ENCODE measurements at regions not wholly inside any gene's neighbourhood (a gene's known extent, or its start where the extent isn't known, plus 50 kb on each side); places are given as distances from the start of the nearest gene placed in this dataset.

DNA sequence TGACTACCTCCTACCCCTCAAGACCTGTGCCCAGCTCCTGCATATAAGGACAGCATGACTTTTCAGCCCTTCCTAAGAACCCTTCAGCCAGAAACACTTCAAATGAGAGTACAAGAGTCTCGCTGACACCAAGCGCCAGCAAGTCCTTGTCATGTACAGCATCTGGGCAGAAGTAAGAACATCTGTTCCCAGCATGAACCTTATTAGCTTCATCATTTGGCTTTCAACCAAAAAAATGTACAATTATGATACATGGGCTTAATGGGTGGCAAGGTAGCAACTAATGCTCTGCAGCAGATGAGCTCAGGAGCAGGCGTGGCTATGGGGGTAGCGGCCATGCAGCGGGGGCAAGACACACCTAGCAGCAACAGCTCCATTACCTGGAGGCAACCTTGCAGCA, 487.6 kb downstream of the COG6 start (continued):
- TF ChIP-seq ZNF311 (tag by site-specific recombination; IDR thresholded peaks at IDR 0.05; ENCODE audit: borderline replicate concordance): no peak
- TF ChIP-seq ZFP37 (tag by site-specific recombination; IDR thresholded peaks at IDR 0.05): no peak

DNA sequence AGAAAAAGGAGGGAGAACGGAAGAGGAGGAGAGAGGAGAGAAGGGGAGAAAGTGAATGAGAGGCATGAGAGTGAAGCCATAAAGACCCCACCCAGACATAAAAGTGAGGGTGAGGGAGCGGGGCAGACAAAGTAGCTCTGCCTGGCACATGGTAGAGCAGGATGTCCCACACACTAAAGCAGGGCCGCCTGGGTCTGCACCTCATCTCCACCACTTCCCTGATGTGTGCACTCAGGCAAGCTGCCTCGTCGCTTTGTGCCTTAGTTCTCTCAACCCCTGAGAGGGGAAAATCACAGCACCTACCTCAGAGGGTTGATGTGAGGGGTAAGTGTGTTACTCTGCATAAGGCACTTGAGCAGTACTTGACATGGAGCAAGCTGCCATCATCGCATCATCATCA, 488.1 kb downstream of the COG6 start:
- TF ChIP-seq PRDM1 (tag by site-specific recombination; IDR thresholded peaks at IDR 0.05) (peak; percentile 81), ZNF132 (tag by site-specific recombination; IDR thresholded peaks at IDR 0.05; ENCODE audit: borderline replicate concordance) (no peak)
- ChIA-PET POLR2A (no interaction called here), CTCF (no interaction called here)
- Histone ChIP-seq H3K36me3 (ENCODE audit: control insufficient read depth in 2 of 2, insufficient read depth in 1 of 2, low read length in 2 of 2) (no peaks in the 10 kb centered on the region), H3K4me3 (ENCODE audit: low read depth, low read length) (no peak overlapping the region), H3K4me1 (ENCODE audit: control insufficient read depth, insufficient read depth, low read length) (no peaks in the 10 kb centered on the region), H3K9me3 (ENCODE audit: control insufficient read depth, insufficient read depth, low read depth, low read length) (no peaks in the 10 kb centered on the region), H3K27ac (ENCODE audit: extremely low read depth, low read depth, low read length) (no peak overlapping the region)

DNA sequence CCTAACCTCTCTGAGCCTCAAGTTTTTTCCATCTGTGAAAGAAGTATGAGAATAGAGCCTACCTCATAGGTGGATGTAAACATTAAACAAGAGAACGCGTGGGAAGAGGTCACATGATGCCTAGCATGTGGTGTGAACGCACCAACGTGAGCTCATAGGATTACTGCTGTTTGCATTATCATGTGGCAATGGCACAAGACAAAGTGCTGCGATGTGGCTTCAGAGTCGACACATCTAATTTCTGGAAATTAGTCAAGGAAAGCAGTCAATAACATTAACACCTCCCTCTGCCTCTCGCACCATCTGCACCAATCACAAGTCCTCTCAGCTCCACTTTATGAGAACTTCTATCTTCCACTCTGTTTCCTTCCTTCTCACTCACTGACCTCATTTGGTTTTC, 489.7 kb downstream of the COG6 start:
- H3K4me1 ChIP-seq (ENCODE audit: control insufficient read depth, insufficient read depth, low read length): no peaks in the 10 kb centered on the region
- H3K4me3 ChIP-seq (ENCODE audit: low read depth, low read length): no peak overlapping the region
- no peak for TF ChIP-seq ZBTB20 (tag by site-specific recombination; IDR thresholded peaks at IDR 0.05)
- no peak for TF ChIP-seq KLF1 (tag by site-specific recombination; IDR thresholded peaks at IDR 0.05)
- no peak for TF ChIP-seq ZNF175 (tag by site-specific recombination; IDR thresholded peaks at IDR 0.05)
- TF ChIP-seq ZNF600 (tag by site-specific recombination; IDR thresholded peaks at IDR 0.05): no peak
- TF ChIP-seq, protein P1, sequence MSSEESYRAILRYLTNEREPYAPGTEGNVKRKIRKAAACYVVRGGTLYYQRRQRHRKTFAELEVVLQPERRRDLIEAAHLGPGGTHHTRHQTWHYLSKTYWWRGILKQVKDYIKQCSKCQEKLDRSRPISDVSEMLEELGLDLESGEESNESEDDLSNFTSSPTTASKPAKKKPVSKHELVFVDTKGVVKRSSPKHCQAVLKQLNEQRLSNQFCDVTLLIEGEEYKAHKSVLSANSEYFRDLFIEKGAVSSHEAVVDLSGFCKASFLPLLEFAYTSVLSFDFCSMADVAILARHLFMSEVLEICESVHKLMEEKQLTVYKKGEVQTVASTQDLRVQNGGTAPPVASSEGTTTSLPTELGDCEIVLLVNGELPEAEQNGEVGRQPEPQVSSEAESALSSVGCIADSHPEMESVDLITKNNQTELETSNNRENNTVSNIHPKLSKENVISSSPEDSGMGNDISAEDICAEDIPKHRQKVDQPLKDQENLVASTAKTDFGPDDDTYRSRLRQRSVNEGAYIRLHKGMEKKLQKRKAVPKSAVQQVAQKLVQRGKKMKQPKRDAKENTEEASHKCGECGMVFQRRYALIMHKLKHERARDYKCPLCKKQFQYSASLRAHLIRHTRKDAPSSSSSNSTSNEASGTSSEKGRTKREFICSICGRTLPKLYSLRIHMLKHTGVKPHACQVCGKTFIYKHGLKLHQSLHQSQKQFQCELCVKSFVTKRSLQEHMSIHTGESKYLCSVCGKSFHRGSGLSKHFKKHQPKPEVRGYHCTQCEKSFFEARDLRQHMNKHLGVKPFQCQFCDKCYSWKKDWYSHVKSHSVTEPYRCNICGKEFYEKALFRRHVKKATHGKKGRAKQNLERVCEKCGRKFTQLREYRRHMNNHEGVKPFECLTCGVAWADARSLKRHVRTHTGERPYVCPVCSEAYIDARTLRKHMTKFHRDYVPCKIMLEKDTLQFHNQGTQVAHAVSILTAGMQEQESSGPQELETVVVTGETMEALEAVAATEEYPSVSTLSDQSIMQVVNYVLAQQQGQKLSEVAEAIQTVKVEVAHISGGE (tag by site-specific recombination; conservative IDR thresholded peaks at IDR 0.05; ENCODE audit: low read depth): no peak
- no peak for TF ChIP-seq ZNF510 (tag by site-specific recombination; IDR thresholded peaks at IDR 0.05; ENCODE audit: insufficient replicate concordance)
- no peak for TF ChIP-seq ZFP3 (tag by site-specific recombination; IDR thresholded peaks at IDR 0.05; ENCODE audit: low read depth)
- TF ChIP-seq, protein P2, sequence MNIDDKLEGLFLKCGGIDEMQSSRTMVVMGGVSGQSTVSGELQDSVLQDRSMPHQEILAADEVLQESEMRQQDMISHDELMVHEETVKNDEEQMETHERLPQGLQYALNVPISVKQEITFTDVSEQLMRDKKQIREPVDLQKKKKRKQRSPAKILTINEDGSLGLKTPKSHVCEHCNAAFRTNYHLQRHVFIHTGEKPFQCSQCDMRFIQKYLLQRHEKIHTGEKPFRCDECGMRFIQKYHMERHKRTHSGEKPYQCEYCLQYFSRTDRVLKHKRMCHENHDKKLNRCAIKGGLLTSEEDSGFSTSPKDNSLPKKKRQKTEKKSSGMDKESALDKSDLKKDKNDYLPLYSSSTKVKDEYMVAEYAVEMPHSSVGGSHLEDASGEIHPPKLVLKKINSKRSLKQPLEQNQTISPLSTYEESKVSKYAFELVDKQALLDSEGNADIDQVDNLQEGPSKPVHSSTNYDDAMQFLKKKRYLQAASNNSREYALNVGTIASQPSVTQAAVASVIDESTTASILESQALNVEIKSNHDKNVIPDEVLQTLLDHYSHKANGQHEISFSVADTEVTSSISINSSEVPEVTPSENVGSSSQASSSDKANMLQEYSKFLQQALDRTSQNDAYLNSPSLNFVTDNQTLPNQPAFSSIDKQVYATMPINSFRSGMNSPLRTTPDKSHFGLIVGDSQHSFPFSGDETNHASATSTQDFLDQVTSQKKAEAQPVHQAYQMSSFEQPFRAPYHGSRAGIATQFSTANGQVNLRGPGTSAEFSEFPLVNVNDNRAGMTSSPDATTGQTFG (tag by site-specific recombination; IDR thresholded peaks at IDR 0.05; ENCODE audit: borderline replicate concordance): no peak
- no peak for TF ChIP-seq ZNF571 (tag by site-specific recombination; IDR thresholded peaks at IDR 0.05)
- TF ChIP-seq, protein P3, sequence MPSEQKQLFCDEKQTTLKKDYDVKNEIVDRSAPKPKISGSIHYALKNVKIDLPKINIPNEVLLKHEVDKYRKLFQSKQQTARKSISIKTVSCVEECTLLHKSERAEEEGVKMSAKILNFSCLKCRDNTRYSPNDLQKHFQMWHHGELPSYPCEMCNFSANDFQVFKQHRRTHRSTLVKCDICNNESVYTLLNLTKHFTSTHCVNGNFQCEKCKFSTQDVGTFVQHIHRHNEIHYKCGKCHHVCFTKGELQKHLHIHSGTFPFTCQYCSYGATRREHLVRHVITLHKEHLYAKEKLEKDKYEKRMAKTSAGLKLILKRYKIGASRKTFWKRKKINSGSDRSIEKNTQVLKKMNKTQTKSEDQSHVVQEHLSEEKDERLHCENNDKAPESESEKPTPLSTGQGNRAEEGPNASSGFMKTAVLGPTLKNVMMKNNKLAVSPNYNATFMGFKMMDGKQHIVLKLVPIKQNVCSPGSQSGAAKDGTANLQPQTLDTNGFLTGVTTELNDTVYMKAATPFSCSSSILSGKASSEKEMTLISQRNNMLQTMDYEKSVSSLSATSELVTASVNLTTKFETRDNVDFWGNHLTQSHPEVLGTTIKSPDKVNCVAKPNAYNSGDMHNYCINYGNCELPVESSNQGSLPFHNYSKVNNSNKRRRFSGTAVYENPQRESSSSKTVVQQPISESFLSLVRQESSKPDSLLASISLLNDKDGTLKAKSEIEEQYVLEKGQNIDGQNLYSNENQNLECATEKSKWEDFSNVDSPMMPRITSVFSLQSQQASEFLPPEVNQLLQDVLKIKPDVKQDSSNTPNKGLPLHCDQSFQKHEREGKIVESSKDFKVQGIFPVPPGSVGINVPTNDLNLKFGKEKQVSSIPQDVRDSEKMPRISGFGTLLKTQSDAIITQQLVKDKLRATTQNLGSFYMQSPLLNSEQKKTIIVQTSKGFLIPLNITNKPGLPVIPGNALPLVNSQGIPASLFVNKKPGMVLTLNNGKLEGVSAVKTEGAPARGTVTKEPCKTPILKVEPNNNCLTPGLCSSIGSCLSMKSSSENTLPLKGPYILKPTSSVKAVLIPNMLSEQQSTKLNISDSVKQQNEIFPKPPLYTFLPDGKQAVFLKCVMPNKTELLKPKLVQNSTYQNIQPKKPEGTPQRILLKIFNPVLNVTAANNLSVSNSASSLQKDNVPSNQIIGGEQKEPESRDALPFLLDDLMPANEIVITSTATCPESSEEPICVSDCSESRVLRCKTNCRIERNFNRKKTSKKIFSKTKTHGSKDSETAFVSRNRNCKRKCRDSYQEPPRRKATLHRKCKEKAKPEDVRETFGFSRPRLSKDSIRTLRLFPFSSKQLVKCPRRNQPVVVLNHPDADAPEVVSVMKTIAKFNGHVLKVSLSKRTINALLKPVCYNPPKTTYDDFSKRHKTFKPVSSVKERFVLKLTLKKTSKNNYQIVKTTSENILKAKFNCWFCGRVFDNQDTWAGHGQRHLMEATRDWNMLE (tag by site-specific recombination; conservative IDR thresholded peaks at IDR 0.05; ENCODE audit: low read depth): no peak
- TF ChIP-seq ZNF830 (tag by site-specific recombination; IDR thresholded peaks at IDR 0.05; ENCODE audit: low read depth): no peak
- TF ChIP-seq GLIS2 (tag by site-specific recombination; IDR thresholded peaks at IDR 0.05): no peak
- no peak for TF ChIP-seq ZNF596 (tag by site-specific recombination; IDR thresholded peaks at IDR 0.05)
- TF ChIP-seq ZNF548 (tag by site-specific recombination; IDR thresholded peaks at IDR 0.05): no peak
- TF ChIP-seq ZNF184 (tag by site-specific recombination; IDR thresholded peaks at IDR 0.05): no peak
- ChIA-PET CTCF (no interaction called here), POLR2A (no interaction called here)
- no peaks in the 10 kb centered on the region for H3K36me3 ChIP-seq (ENCODE audit: control insufficient read depth in 2 of 2, insufficient read depth in 1 of 2, low read length in 2 of 2)
- H3K9me3 ChIP-seq (ENCODE audit: control insufficient read depth, insufficient read depth, low read depth, low read length): no peaks in the 10 kb centered on the region
- H3K27ac ChIP-seq (ENCODE audit: extremely low read depth, low read depth, low read length): no peak overlapping the region
